CD14-positive monocyte (primary cell): ENCODE measurements at regions not wholly inside any gene's neighbourhood (a gene's known extent, or its start where the extent isn't known, plus 50 kb on each side); places are given as distances from the start of the nearest gene placed in this dataset.

Source experiments
- DNase-seq, 3 donors: peaks; one replicate each; pipeline ENCODE4 v3.0.0-alpha.2; 2011 to 2022
- H2AFZ ChIP-seq: 2 replicates; pipeline ENCODE4 v1.6.0; 2012; ENCODE audit warnings: mild to moderate bottlenecking, low read depth, low read length, inconsistent platforms; ENCODE audit not compliant: insufficient read depth, poor library complexity, severe bottlenecking
- H3K27ac ChIP-seq, 2 donors: 1 replicate in 1 of 2; 2 replicates in 1 of 2; pipeline ENCODE4 v1.5.1; 2012 to 2013; ENCODE audit warnings: low read length in 2 of 2, control low read depth in 1 of 2, inconsistent platforms in 1 of 2, low read depth in 1 of 2, mild to moderate bottlenecking in 1 of 2
- H3K27me3 ChIP-seq, 2 donors: one replicate each; pipeline versions ENCODE4 v1.6.0 to v1.6.1; 2011 to 2013; ENCODE audit warnings: low read length in 2 of 2; ENCODE audit not compliant: control insufficient read depth in 2 of 2, insufficient read depth in 2 of 2
- H3K36me3 ChIP-seq, 2 donors: replicated peaks in 1 of 2; 1 replicate in 1 of 2; 2 replicates in 1 of 2; pipeline versions ENCODE4 v1.5.1 to v1.6.1; 2012 to 2013; ENCODE audit warnings: low read length in 2 of 2, control low read depth in 1 of 2, inconsistent platforms in 1 of 2, mild to moderate bottlenecking in 1 of 2; ENCODE audit not compliant: insufficient read depth in 2 of 2, control insufficient read depth in 1 of 2
- H3K4me1 ChIP-seq, 2 donors: 1 replicate in 1 of 2; 2 replicates in 1 of 2; pipeline versions ENCODE4 v1.5.1 to v1.6.1; 2012 to 2013; ENCODE audit warnings: low read length in 2 of 2, control low read depth in 1 of 2, inconsistent platforms in 1 of 2, mild to moderate bottlenecking in 1 of 2, moderate library complexity in 1 of 2; ENCODE audit not compliant: insufficient read depth in 2 of 2, control insufficient read depth in 1 of 2
- H3K4me2 ChIP-seq: replicated peaks from 2 replicates; pipeline ENCODE3; 2012; ENCODE audit warnings: low read length, moderate library complexity, mild to moderate bottlenecking; ENCODE audit not compliant: poor library complexity, severe bottlenecking; ENCODE audit errors: extremely low read depth
- H3K4me3 ChIP-seq, 3 experiments: fragments of 200-600 bp in 1 of 3; sonication (generic) in 1 of 3; replicated peaks in 1 of 3; 1 replicate in 2 of 3; 2 replicates in 1 of 3; pipeline ENCODE4 v1.5.1; 2011 to 2013; ENCODE audit warnings: low read length in 3 of 3, mild to moderate bottlenecking in 3 of 3, control low read depth in 2 of 3, low read depth in 2 of 3, inconsistent platforms in 1 of 3, moderate library complexity in 1 of 3
- H3K79me2 ChIP-seq: 2 replicates; pipeline ENCODE4 v1.6.0; 2012; ENCODE audit warnings: mild to moderate bottlenecking, control low read depth, inconsistent platforms, low read length, moderate library complexity; ENCODE audit not compliant: insufficient read depth
- H3K9ac ChIP-seq: 2 replicates; pipeline ENCODE4 v1.6.0; 2017; ENCODE audit warnings: low read length, mild to moderate bottlenecking; ENCODE audit not compliant: insufficient read depth, poor library complexity, severe bottlenecking
- H3K9me3 ChIP-seq, 2 donors: replicated peaks in 1 of 2; 1 replicate in 1 of 2; 2 replicates in 1 of 2; pipeline versions ENCODE4 v1.5.1 to v1.6.1; 2012 to 2013; ENCODE audit warnings: low read length in 2 of 2, control low read depth in 1 of 2; ENCODE audit not compliant: control insufficient read depth in 1 of 2, insufficient read depth in 1 of 2
- H4K20me1 ChIP-seq: 2 replicates; pipeline ENCODE4 v1.6.0; 2012; ENCODE audit warnings: mild to moderate bottlenecking, low read length, control low read depth, moderate library complexity; ENCODE audit not compliant: insufficient read depth
- H3K27ac Mint-ChIP-seq, 7 donors: one replicate each; pipeline ENCODE4 v1.8.0; 2020; ENCODE audit warnings: mild to moderate bottlenecking in 7 of 7, mixed read lengths in 7 of 7, moderate library complexity in 6 of 7, inconsistent platforms in 2 of 7
- H3K27me3 Mint-ChIP-seq, 3 donors: one replicate each; pipeline ENCODE4 v1.8.0; 2021 to 2022; ENCODE audit warnings: low read depth in 3 of 3, mild to moderate bottlenecking in 3 of 3, mixed read lengths in 3 of 3, moderate library complexity in 3 of 3, inconsistent platforms in 1 of 3
- H3K36me3 Mint-ChIP-seq, 2 donors: one replicate each; pipeline ENCODE4 v1.8.0; 2020; ENCODE audit warnings: mixed read lengths in 2 of 2, inconsistent platforms in 1 of 2, mild to moderate bottlenecking in 1 of 2
- H3K4me1 Mint-ChIP-seq: one replicate; pipeline ENCODE4 v1.8.0; 2020; ENCODE audit warnings: mild to moderate bottlenecking, mixed read lengths
- H3K4me3 Mint-ChIP-seq, 2 donors: one replicate each; pipeline ENCODE4 v1.8.0; 2020; ENCODE audit warnings: mild to moderate bottlenecking in 2 of 2, mixed read lengths in 2 of 2, moderate library complexity in 1 of 2
- H3K9me3 Mint-ChIP-seq, 7 donors: one replicate each; pipeline ENCODE4 v1.8.0; 2020 to 2022; ENCODE audit warnings: mixed read lengths in 7 of 7, mild to moderate bottlenecking in 6 of 7, moderate library complexity in 6 of 7, inconsistent platforms in 2 of 7
- CTCF ChIP-seq: fragments of 200-600 bp; IDR thresholded peaks from one replicate; pipeline ENCODE4 v1.8.0; 2022; ENCODE audit warnings: antibody characterized with exemption, mild to moderate bottlenecking
- WGBS: methylation state at CpG from one replicate; pipeline ENCODE4 v1.1.5; 2013; ENCODE audit warnings: missing lambda C conversion rate; ENCODE audit not compliant: insufficient coverage; 5-methylcytosine and 5-hydroxymethylcytosine counted together
- intact Hi-C, 2 donors: fragments of 100-400 bp; cut with micrococcal nuclease; formaldehyde crosslinking; loops; one replicate each; pipeline versions ENCODE4 v1.15.0 to v1.15.1; 2023

DNA sequence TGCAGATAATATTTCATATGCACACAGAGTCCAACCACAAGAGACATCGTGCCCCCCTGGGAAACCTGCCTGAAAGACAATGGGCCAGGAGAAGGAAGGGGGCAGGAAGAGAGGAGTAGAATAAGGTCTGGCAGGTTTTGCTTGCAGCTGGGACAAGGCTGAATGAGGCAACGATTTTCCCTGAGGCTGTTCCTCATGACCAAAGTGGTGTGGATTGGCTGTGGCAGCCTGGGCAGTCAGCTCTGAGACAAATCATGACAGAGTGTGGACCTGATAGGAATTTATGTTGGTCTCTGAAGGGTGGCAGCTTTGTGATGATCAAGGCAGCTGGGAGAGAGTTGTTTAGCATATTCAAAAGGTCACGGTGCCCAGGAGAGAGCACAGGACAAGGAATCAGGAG is 119.3 kb downstream of the NMUR2 start:
- WGBS, result 84% methylated on average over 2 of the region's 3 CpGs
- H2AFZ ChIP-seq, result no peak overlapping the region
- H3K27me3 ChIP-seq, result no peaks in the 10 kb centered on the region
- H3K27ac ChIP-seq, result no peak overlapping the region
- no peak overlapping the region for H3K4me3 ChIP-seq
- H4K20me1 ChIP-seq, result no peaks in the 10 kb centered on the region
- H3K79me2 ChIP-seq, result no peaks in the 10 kb centered on the region
- no peaks in the 10 kb centered on the region for H3K36me3 Mint-ChIP-seq
- H3K27ac Mint-ChIP-seq, result no peak overlapping the region
- no peak for TF ChIP-seq CTCF
- H3K27me3 Mint-ChIP-seq, result peaks cover 0 to 1% (median 0%) of the 10 kb centered on the region in 3 donors
- no peak for DNase-seq
- no peaks in the 10 kb centered on the region for H3K4me1 Mint-ChIP-seq
- intact Hi-C loops, result no loop called here
- H3K4me3 Mint-ChIP-seq, result no peak overlapping the region
- peaks cover 0 to 7% (median 2%) of the 10 kb centered on the region in 7 donors for H3K9me3 Mint-ChIP-seq
- H3K9me3 ChIP-seq, result no peaks in the 10 kb centered on the region
- no peak overlapping the region for H3K4me2 ChIP-seq
- no peaks in the 10 kb centered on the region for H3K36me3 ChIP-seq
- no peak overlapping the region for H3K9ac ChIP-seq
- no peaks in the 10 kb centered on the region for H3K4me1 ChIP-seq

DNA sequence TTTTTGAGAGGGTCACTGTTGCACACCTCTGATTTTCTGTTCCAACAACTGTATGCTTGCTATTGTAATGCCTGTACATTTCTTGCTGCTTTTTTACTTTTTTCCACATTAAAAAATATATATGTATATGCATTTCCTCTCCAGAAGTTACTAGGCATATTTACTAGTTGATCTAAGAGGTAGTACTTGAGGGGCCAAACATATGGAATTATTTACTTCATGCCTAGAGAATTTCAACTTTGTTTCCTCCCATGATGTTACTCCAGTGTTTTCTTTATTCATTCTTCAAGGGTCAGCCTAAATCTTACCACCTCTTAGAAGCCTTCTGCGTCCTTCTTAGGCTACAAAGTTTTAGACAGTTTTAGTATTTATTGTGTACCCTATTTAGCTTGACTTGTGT is 122.7 kb downstream of the NMUR2 start:
- H3K27ac Mint-ChIP-seq, result no peak overlapping the region

More for the DNA sequence above, 122.7 kb downstream of the NMUR2 start:
- H3K9me3 ChIP-seq, result no peaks in the 10 kb centered on the region
- no peak overlapping the region for H3K4me2 ChIP-seq
- no peaks in the 10 kb centered on the region for H4K20me1 ChIP-seq
- no peak overlapping the region for H3K4me3 Mint-ChIP-seq
- H3K4me1 ChIP-seq, result no peaks in the 10 kb centered on the region
- intact Hi-C loops, result no loop called here
- no peaks in the 10 kb centered on the region for H3K4me1 Mint-ChIP-seq
- no peak overlapping the region for H3K4me3 ChIP-seq
- H2AFZ ChIP-seq, result no peak overlapping the region
- H3K9ac ChIP-seq, result no peak overlapping the region
- H3K27me3 ChIP-seq, result no peaks in the 10 kb centered on the region
- H3K36me3 Mint-ChIP-seq, result no peaks in the 10 kb centered on the region
- peaks cover 0 to 9% (median 5%) of the 10 kb centered on the region in 7 donors for H3K9me3 Mint-ChIP-seq
- no peak for TF ChIP-seq CTCF
- no peak for DNase-seq
- H3K27me3 Mint-ChIP-seq, result peaks cover 0 to 2% (median 1%) of the 10 kb centered on the region in 3 donors
- no peaks in the 10 kb centered on the region for H3K36me3 ChIP-seq
- H3K27ac ChIP-seq, result no peak overlapping the region
- WGBS, result no CpG with 5 or more reads among the region's 1 CpG
- no peaks in the 10 kb centered on the region for H3K79me2 ChIP-seq
